ENCODE measurements at regions not wholly inside any gene's neighbourhood (a gene's known extent, or its start where the extent isn't known, plus 50 kb on each side); places are given as distances from the start of the nearest gene placed in this dataset.
A peak's percentile ranks its signal among the peaks of the same experiment; 100 is the strongest.

DNA sequence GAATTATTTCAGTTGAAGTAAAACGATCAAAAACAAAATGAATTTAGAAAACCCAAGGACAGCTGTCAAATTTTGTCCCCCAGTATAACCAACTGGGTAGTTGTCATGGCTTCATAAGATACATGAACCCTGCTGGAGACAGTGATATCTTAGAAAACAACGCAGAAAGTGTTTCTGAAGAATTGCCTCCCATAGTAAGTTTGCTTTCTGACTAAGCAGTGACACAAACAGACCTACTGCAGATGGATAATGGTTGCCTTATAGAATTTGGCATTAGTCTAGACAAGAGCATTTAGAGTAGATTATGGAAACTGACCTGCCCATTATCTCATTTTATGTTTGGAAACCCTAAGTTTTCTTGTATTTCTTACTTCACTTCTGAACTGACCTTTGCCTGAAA, 187.7 kb upstream of the KCNN2 start:
- DNase-seq, result no peak

GRCh38 chr5:114174837-114175236, 187.0 kb upstream of the KCNN2 start:
- no peak for DNase-seq

DNA sequence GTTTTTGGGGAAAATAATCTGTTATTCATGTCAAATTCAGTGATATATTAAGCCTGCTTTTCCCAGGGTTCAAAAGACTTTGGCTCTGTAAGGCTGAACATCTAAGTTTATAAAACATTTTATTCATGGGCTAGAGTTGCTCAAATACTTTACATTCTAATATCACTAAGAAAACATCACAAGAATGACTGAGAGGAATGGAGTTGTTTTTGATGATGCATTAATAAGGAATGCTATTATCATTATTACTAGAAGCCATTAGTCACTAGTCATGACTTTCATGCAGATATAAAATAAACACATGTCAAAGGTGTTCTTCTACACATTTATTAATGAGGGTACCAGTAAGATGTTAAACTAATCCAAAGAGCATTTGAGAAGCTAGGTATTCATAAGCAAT, 185.5 kb upstream of the KCNN2 start:
- DNase-seq, result no peak

DNA sequence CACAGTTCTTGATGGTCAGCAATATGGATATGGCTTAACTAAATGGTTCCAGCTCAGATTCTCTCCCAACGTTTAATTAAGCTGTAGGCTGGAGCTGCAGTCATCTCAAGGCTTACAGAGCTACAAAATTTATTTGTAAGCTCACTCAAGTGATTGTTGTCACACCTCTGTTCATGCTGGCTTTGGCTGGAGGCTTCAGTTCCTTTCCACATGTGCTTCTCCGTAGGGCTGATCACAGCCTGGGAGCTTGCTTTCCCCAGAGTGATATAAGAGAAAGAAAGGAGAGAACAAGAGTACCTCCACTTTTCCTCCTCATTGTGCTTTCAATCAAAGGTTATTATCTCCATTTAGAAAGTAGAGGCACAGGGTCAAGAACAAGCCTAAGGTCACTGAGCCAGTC, 182.7 kb upstream of the KCNN2 start:
- no peak for DNase-seq

DNA sequence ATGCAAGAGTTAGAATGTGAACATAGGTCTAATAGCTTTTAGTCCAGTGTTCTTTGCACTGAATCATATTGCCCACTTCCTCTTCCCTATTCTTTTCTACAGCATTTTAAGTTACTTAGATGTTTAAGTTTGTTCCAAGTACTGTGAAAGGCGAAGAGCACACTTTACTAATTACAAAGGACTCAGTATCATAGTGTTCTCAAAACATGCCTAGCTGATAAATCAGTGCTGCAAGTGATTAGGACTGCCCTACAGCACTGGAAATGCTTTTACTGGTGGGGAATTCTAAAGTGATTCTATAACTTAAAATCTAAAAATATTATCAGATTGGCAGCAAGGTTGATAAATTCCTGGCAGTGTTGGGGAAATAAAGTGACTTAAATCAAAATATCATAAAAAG, 177.9 kb upstream of the KCNN2 start:
- DNase-seq, result no peak

DNA sequence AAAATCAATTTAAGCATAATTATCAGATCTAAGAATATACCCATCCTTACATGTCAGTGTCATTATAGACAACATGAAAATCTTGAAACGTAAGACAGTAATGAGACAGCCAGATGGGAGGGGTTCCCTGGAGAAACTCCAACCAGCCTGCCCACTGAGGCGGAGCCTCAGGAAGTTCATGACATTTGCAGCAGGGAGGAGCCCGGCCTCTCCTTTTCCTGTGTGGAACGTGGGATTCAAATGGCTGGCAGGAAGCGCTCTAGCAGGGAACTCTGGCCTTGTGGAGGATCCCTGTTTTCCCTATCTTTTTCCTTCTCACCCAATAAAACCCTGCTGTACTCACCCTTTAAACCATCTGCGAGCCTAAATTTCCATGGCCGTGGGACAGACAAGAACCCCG, 176.6 kb upstream of the KCNN2 start:
- no peak for DNase-seq

DNA sequence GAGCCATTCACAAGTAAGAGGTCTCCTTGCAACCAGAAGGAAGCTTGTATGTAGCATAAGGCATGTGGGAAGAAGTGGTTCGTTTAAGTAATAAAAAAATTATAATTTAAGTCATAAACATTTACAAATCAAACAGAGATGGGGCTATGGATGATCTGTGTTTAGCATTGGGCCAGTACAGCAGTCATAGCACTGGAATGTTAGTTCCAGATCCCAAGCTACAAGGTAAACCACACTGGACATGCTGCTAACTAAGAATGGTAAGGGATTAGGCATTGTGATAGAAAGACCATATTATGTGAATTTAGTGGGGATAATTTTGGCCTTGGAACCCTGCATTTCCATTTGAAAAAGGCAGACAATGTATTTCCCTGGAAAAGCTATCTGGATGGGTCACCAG, 170.4 kb upstream of the KCNN2 start:
- no peak for DNase-seq

DNA sequence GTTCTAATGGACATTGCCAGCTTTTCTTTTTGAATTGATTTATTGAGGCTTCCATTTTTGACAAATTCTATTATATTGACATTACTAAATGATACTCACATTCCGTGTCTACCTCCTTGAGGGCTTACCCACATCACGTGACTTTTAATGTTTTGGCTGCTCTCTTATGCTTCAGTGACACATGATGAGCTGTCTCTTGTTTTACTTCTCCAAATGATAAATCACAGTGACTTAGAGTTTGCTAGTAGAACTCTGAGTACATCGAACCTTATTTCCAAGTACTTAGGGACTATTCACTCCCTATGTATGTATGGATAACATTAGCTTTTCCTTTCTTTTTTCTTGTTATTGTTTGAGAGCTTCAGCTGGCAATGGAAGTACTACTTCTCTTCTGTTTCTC, 169.8 kb upstream of the KCNN2 start:
- DNase-seq, result no peak

DNA sequence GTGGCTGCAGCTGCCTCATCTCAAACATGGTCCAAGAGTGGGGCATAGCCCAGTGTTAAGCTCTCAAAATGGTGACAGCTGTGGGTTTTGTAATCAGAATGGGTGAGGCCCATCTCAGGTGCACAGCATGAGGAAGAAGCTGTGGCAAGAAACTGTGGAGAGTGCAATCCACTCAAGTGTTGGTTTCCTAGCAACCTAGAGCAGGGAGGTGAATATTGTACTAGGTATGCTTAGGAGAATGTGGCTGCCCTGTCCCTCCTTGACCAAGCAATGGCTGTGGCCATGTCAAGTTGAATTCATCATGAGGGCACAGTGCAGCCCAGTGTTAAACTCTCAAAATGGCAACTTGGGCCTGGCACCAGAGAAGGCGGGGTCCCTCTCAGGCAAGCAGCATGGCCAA, 160.5 kb upstream of the KCNN2 start:
- no peak for DNase-seq

- DNase-seq, result no peak
Measured at GRCh38 chr5:114204923-114205322, 156.9 kb upstream of the KCNN2 start.

DNA sequence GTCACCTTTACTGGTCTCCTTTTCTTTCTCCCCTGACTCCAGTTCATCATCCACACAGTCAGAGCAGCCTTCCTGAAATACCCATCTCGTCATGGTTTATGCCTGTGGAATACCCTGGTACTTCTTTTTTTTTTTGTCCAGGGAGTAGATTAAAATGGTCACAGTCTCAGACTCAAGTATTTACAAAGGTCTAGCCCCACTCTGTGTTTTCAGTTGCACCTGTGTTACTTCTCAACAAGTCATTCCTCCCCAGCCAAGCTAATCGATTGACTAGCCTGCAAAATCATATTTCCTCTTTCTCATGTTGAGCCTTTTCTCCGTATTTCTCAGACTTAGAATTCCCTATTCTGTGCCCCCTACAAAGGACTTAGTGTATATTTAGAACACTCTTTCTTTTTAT, 155.2 kb upstream of the KCNN2 start:
- DNase-seq, result no peak

DNA sequence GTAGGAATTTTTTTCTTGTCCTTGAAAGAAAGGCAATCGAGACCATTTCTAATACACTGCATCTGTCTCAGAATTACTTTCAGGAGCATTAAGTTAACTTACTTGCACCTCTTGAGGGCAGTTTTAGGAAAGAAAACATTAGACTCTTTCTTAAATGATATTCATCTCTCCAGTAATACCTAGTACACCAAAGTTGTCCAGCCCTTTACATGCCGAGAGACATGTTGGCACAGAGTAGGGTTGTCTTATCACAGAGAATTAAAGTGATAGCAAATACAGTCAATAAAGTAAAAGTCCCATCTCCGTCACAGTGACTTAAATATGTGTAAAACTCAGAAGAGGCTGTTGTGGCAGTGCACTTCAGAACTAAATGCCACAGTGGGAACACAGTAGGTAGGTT, 154.3 kb upstream of the KCNN2 start:
- no peak for DNase-seq

DNA sequence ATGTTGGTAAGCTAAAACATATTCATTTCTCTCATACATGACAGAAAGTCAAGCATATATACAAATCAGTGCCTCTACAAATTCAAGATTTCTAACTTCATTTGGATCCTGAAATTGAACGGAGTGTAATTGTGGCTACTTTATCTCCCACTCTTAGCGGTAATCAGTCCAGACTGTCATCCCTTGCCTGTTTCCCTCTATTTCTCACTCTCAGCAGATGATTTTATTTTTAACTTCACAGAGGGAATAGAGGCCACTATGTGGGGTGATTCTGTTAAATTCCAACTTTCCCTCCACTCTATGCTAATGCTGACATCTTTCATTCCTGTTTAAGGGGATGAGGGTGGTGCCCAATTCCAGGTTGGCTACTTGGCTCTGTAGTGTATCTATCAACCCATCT, 153.8 kb upstream of the KCNN2 start:
- DNase-seq, result no peak

DNA sequence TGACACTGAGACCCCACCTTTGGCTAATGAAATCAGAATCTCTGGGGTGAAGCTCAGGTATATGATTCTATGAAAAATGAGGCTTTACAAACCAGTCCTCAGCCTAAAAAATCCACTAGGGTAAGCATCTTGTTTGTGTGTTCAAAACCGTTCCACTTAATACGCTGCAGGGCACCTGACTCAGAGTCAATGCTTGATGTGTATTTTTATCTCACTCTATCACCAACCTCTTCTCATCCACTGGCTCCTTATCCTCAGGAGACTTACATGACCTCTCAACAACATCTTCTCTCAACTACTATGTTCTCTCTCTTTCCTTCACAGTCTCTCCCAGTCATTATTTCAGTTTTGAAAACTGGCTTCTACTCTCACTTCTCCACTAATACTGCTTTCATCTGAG, 153.3 kb upstream of the KCNN2 start:
- DNase-seq, result no peak

- DNase-seq, result no peak
Measured at GRCh38 chr5:114210662-114211061, 151.2 kb upstream of the KCNN2 start.

DNA sequence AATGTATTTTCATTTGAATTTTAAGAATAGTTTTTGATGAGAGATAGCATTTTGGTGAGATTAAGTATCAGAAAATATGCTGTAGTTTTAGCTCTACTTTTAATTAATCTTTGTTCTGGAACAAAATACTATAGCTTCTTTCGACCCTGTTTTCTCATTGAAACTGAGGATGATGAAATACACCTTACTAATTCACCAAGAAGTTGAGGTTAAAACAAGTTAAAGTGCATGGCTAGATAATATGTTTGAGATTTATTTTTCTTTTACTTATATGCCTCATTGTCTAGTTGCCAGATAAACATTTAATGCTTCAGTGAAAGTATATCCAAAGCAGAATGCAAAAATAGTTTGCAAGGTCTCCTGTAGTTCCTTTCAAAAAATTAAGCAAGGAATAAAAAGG, 140.1 kb upstream of the KCNN2 start:
- DNase-seq, result no peak

DNA sequence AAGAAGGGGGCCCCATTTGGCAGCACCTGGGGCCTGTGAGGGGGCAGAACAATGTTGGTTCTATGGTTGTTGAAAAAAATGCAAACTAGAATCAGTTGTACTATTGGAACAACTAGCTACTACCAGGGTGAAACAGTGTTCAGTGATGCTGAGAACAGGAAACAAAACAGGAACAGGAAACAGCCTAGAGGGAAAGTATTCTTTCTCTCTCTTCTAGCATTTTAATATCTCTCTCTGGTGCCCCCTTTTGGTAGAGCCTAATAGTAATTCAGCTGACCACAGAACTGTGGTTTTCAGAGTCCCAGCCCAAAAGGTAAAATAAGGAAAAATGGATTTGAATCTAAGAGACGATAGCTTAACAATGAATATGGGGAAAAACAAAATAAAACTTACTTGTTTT, 138.0 kb upstream of the KCNN2 start:
- DNase-seq, result no peak

- peak in 1 of 5 experiments; percentile 33 for DNase-seq
Measured at GRCh38 chr5:114237766-114238165, 124.1 kb upstream of the KCNN2 start.

GRCh38 chr5:114238771-114239313, 123.0 kb upstream of the KCNN2 start:
- no peak for DNase-seq

DNA sequence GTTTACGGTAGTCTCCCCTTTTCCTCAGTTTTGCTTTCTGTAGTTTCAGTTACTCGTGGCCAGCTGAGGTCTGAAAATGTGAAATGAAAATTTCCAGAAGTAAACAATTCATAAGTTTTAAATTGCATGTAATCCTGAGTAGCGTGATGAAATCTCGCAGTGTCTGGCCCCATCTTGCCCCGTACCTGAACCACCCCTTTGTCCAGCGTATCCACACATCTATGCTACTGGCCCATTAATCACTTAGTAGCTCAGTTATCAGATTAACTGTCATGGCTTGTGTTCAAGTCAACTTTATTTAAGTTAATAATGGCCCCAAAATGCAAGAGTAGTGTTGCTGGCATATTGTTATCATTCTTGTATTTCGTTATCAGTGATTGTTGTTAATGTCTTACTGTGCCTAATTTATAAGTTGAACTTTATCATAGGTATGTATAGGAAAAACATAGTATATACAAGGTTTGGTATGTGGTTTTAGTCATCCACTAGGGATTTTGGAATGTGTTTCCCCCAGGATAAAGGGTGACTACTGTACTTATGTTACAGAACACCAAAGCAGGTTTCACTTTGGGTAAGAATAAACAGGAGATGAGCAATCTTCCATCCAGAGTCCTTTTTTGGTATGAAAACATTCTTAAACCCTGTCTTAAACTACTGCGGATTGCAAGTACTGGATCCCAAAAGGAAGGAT, 118.4 kb upstream of the KCNN2 start:
- DNase-seq, result no peak

GRCh38 chr5:114243972-114244317, 117.9 kb upstream of the KCNN2 start:
- DNase-seq, result no peak

- no peak for DNase-seq
Measured at GRCh38 chr5:114249823-114250222, 112.0 kb upstream of the KCNN2 start.

DNA sequence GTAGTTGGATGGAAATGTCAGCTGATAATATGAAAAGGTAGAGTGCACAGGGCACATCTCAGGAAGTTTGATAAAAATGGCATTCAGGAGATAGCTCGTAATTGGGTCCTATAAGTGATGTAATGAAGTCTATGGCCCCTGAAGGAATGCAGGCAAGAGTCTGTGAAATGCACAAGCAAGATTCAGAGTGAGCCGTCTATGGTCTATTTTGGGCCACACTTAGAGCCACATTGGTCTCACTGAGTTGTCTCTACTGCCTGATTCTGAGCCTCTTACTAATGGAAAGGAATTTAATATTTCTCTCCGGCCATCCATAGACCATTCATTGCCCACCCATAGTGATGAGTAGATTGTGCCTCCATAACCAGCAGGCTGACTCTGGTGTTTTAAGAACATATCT, 111.3 kb upstream of the KCNN2 start:
- no peak for DNase-seq

GRCh38 chr5:114252226-114252625, 109.6 kb upstream of the KCNN2 start:
- no peak for DNase-seq

GRCh38 chr5:114255260-114255659, 106.6 kb upstream of the KCNN2 start:
- DNase-seq, result no peak
